ENCODE measurements at regions not wholly inside any gene's neighbourhood (a gene's known extent, or its start where the extent isn't known, plus 50 kb on each side); places are given as distances from the start of the nearest gene placed in this dataset.

DNA sequence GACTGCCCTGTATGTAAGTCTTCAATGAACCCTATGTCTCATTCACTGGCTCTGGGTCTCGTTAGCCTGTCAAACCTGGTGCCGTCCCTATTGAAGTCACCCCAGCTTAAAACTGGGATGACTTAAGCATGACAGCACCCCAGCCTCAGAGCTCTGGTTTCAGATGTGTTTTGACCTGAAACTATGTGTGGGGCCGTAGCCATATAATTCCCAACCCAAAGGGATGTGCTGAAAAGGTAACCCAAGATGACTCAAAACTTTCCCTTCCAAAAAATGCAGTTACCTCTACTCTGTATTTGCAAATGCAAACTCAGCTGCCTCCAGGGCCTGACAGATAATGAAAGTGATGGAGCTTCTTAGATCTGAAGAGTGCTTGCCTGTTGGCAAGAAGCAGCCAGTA is 478.3 kb upstream of the ERCC4 start:
- no peaks in the 10 kb centered on the region for H3F3A ChIP-seq (replicated peaks; ENCODE audit: insufficient read depth)
- 16% methylated on average over 3 of the region's 3 CpGs for WGBS (ENCODE audit: low lambda C conversion rate)
- H3K9me2 ChIP-seq, result no peaks in the 10 kb centered on the region
- no peak overlapping the region for H3K4me2 ChIP-seq
- H3K4me1 ChIP-seq (ENCODE audit: control insufficient read depth in 1 of 2, insufficient read depth in 2 of 2, low read depth in 1 of 2, low read length in 1 of 2), result no peaks in the 10 kb centered on the region
- no peak overlapping the region for H3K27ac ChIP-seq (ENCODE audit: low read depth in 2 of 2, low read length in 1 of 2)
- H3K4me3 ChIP-seq (ENCODE audit: low read depth in 2 of 2, low read length in 1 of 2), result no peak overlapping the region
- H2AFZ ChIP-seq (ENCODE audit: low read depth), result no peak overlapping the region
- ChIA-PET CTCF (interaction anchor here (2.0 kb wide), 1 partner anchor 12 kb away, joined by 6 read pairs; no protein-coding TSS in a partner anchor), POLR2A (no interaction called here)
- no peaks in the 10 kb centered on the region for H3K27me3 ChIP-seq (ENCODE audit: insufficient read depth)
- no peaks in the 10 kb centered on the region for H4K20me1 ChIP-seq (ENCODE audit: insufficient read depth)
- DNase-seq, result no peak
- TF ChIP-seq, protein P1, sequence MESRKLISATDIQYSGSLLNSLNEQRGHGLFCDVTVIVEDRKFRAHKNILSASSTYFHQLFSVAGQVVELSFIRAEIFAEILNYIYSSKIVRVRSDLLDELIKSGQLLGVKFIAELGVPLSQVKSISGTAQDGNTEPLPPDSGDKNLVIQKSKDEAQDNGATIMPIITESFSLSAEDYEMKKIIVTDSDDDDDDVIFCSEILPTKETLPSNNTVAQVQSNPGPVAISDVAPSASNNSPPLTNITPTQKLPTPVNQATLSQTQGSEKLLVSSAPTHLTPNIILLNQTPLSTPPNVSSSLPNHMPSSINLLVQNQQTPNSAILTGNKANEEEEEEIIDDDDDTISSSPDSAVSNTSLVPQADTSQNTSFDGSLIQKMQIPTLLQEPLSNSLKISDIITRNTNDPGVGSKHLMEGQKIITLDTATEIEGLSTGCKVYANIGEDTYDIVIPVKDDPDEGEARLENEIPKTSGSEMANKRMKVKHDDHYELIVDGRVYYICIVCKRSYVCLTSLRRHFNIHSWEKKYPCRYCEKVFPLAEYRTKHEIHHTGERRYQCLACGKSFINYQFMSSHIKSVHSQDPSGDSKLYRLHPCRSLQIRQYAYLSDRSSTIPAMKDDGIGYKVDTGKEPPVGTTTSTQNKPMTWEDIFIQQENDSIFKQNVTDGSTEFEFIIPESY (IDR thresholded peaks at IDR 0.05; ENCODE audit: borderline replicate concordance, low read depth), result no peak
- TF ChIP-seq POLR2AphosphoS5 (IDR thresholded peaks at IDR 0.05; ENCODE audit: low read depth, low read length) (no peak), GABPA (IDR thresholded peaks at IDR 0.05; ENCODE audit: low read depth) (no peak), TCF12 (IDR thresholded peaks at IDR 0.05) (no peak), NRF1 (IDR thresholded peaks at IDR 0.05; ENCODE audit: low read depth, low read length) (no peak), EZH2phosphoT487 (IDR thresholded peaks at IDR 0.05; ENCODE audit: borderline replicate concordance, low read depth) (no peak), RXRA (IDR thresholded peaks at IDR 0.05; ENCODE audit: borderline replicate concordance, low read depth) (no peak), CHD2 (IDR thresholded peaks at IDR 0.05; ENCODE audit: low read length, partially characterized antibody) (no peak), GATA2 (CRISPR knock-in tag; IDR thresholded peaks at IDR 0.05) (no peak), MXI1 (IDR thresholded peaks at IDR 0.05; ENCODE audit: low read depth, low read length) (no peak), TEAD4 (IDR thresholded peaks at IDR 0.05; ENCODE audit: borderline replicate concordance, insufficient read depth) (no peak), FOSL2 (IDR thresholded peaks at IDR 0.05; ENCODE audit: borderline replicate concordance, low read depth) (no peak)
- no peaks in the 10 kb centered on the region for H3K9me3 ChIP-seq
- H3K36me3 ChIP-seq (replicated peaks in 1 of 2; ENCODE audit: control insufficient read depth in 1 of 2, insufficient read depth in 2 of 2, low read length in 1 of 2), result no peaks in the 10 kb centered on the region
- H3K79me2 ChIP-seq (ENCODE audit: insufficient read depth), result no peaks in the 10 kb centered on the region
- no peak overlapping the region for H3K9ac ChIP-seq

DNA sequence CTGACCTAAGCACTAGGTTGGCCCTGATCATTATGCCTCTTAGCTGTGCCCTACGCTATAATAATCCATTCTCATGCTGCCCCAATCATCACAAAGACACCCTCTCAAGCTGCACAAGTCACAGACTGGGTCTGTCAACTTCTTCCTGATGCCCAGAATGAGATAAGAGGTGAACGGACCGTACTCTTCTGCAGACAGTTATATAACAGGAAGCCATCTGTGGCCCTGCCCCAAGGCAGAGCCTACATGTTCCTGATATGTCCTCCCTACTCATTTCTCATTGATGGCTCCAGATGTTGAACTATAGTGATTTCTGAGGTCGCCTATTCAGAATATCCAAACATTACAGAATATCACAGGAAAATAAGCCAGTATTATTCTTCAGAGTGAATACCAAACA is 471.6 kb upstream of the ERCC4 start:
- H3K4me2 ChIP-seq, result no peak overlapping the region
- no peaks in the 10 kb centered on the region for H3K27me3 ChIP-seq (ENCODE audit: insufficient read depth)
- H4K20me1 ChIP-seq (ENCODE audit: insufficient read depth), result no peaks in the 10 kb centered on the region
- H3K27ac ChIP-seq (ENCODE audit: low read depth in 2 of 2, low read length in 1 of 2), result no peak overlapping the region
- no peak for TF ChIP-seq RFX5 (IDR thresholded peaks at IDR 0.05; ENCODE audit: low read length)
- no peak for TF ChIP-seq EP300 (IDR thresholded peaks at IDR 0.05; ENCODE audit: borderline replicate concordance in 1 of 2, low read depth in 1 of 2, low read length in 1 of 2)
- TF ChIP-seq TEAD4 (IDR thresholded peaks at IDR 0.05; ENCODE audit: borderline replicate concordance, insufficient read depth), result no peak
- TF ChIP-seq, protein P2, sequence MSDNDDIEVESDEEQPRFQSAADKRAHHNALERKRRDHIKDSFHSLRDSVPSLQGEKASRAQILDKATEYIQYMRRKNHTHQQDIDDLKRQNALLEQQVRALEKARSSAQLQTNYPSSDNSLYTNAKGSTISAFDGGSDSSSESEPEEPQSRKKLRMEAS (IDR thresholded peaks at IDR 0.05; ENCODE audit: low read depth), result no peak
- TF ChIP-seq POLR2AphosphoS5 (IDR thresholded peaks at IDR 0.05; ENCODE audit: low read depth, low read length), result no peak
- no peaks in the 10 kb centered on the region for H3K9me3 ChIP-seq
- H2AFZ ChIP-seq (ENCODE audit: low read depth), result no peak overlapping the region
- DNase-seq, result no peak
- no peaks in the 10 kb centered on the region for H3F3A ChIP-seq (replicated peaks; ENCODE audit: insufficient read depth)
- no peak overlapping the region for H3K9ac ChIP-seq
- CTCF ChIA-PET, result no interaction called here
- no peaks in the 10 kb centered on the region for H3K9me2 ChIP-seq
- H3K4me3 ChIP-seq (ENCODE audit: low read depth in 2 of 2, low read length in 1 of 2), result no peak overlapping the region
- WGBS (ENCODE audit: low lambda C conversion rate), result 3% methylated on average over 4 of the region's 4 CpGs
- H3K36me3 ChIP-seq (replicated peaks in 1 of 2; ENCODE audit: control insufficient read depth in 1 of 2, insufficient read depth in 2 of 2, low read length in 1 of 2), result no peaks in the 10 kb centered on the region
- no peaks in the 10 kb centered on the region for H3K79me2 ChIP-seq (ENCODE audit: insufficient read depth)
- H3K4me1 ChIP-seq (ENCODE audit: control insufficient read depth in 1 of 2, insufficient read depth in 2 of 2, low read depth in 1 of 2, low read length in 1 of 2), result no peaks in the 10 kb centered on the region; a peak in 1 of 4 replicates
- POLR2A ChIA-PET, result no interaction called here

All from SK-N-SH (cell line).